Activated CD8-positive, alpha-beta memory T cell treated with anti-CD3 and anti-CD28 coated beads for 1 hour (primary cell): ENCODE measurements at regions not wholly inside any gene's neighbourhood (a gene's known extent, or its start where the extent isn't known, plus 50 kb on each side); places are given as distances from the start of the nearest gene placed in this dataset.

Source experiments
- DNase-seq, 2 donors: peaks; one replicate each; pipeline ENCODE4 v3.0.0-alpha.2; 2020; ENCODE audit warnings: low read depth in 1 of 2; ENCODE audit errors: extremely low read depth in 1 of 2

DNA sequence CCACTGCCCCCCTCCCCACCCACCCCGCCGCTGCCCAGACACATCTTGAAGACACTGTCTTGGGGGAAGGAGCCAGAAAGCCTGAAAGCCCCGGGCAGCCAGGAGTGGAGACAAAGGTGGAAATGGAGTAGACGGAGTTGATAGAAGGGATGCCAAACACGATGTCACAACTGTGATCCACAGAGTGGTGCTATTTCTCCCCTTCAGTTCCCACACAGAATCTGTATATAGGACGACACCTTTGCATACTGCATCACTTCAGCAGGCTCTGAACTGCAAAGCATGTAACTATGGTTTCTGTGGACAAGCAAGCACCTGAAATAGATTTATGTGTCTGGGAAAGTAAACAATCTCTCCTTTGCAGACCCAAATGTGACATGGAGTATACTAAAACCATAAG is 56.4 kb upstream of the F13A1 start:
- no peak for DNase-seq

DNA sequence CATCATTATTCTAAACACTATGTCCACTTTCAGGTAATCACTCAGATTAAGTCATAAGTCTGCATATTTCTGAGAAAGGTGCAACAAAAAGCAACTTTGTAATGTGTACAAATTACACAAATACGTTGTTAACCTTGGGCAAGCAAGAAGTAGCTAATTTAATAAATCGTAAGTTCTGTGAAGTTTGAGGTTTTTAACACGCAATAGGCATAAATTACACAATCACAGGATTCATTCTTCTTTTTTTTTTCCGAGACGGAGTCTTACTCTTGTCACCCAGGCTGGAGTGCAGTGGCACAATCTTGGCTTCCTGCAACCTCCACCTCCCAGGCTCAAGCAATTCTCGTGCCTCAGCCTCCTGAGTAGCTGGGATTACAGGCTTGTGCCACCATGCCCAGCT is 57.2 kb upstream of the F13A1 start:
- DNase-seq = no peak

DNA sequence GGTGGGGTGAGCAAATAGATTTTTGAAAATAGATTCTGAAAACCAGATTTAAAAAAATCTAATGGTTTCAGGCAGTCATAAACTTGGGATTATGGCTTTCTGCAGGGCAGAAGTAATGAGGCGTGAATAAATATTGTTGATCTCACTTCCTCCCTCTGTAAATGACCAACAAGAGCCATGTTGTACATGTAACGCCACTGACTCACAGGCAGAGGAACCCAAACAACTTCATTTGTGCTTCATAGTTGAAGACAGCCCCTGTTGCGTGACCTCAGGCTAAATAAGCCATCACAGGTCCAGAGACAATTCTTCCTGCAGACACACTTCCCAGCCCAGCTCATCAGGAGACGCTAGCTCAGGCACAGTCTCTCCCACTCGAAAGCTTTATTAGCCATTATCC is 59.1 kb upstream of the F13A1 start:
- no peak for DNase-seq

DNA sequence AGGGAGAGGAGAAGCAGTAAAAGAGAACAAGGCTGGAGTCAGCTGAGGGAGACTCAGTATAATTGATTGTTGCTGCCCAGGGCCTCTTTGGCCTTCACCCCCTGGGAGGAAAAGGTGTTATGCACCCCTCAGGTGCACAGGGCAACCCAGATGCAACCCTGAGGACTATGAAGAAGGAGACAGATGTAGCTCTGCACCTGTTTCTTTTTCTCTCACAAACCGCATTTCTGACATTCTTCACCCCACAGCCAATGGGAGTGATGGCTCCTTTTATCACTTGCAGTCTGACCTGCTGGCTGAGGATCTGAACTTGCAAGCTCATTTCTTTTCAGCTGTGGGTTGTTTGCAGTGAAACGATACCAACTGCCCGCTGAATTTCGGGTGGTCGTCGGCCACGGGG is 64.1 kb upstream of the F13A1 start:
- no peak for DNase-seq

DNA sequence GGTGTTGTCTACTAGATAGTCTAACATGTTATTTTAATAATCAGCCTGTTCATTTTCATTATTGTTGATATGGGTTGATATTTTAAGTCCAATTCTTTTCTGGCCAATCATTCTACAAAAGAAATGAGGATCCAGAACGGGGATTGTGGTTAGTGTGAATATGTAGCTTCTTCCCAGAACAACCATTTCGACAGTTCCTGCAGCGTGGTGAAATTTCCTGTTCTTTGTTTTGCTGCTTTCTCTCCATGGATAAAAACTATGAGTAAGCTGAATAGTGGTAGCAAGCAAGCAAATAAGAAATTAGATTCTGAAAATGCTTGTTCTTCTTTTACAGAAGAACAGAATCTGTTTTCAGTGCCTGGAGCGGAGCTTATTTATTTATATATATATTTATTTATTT is 65.5 kb upstream of the F13A1 start:
- DNase-seq = no peak

DNA sequence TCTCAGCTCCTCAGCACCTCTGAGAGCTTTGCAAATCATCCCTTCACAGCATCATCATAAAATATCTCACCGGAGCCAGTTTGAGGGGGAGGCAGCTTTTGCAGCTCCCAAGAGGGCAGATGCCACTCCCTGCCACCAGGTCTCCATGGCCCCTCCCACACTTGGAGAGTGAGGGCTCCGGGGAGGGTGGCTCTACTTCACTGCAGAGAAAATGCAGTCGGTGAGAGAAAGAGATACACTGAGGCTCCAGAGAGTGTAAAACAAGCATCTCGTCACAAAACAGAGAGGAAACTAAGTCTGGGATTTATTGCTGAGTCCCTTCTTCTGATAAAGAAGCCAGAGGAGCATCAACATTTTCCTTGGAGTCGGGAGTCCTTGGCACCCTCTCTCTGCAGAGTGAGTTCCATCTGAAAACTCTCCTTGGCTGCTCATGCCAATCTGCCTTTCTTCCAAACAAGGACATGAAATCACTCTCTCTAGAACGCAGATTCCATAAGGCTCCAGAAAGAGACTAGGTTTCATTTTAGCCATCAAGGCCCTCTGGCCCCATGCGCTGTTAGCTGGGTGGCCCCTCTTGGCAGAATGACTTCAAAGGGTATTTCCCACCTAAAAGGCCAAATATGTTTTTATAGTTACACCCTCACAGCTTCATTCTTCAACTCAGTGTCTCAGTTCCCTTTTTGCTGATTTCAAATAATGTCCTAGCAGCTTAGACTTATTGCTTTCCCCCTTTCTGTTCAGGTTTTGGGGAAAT is 70.6 kb upstream of the F13A1 start:
- DNase-seq = no peak

DNA sequence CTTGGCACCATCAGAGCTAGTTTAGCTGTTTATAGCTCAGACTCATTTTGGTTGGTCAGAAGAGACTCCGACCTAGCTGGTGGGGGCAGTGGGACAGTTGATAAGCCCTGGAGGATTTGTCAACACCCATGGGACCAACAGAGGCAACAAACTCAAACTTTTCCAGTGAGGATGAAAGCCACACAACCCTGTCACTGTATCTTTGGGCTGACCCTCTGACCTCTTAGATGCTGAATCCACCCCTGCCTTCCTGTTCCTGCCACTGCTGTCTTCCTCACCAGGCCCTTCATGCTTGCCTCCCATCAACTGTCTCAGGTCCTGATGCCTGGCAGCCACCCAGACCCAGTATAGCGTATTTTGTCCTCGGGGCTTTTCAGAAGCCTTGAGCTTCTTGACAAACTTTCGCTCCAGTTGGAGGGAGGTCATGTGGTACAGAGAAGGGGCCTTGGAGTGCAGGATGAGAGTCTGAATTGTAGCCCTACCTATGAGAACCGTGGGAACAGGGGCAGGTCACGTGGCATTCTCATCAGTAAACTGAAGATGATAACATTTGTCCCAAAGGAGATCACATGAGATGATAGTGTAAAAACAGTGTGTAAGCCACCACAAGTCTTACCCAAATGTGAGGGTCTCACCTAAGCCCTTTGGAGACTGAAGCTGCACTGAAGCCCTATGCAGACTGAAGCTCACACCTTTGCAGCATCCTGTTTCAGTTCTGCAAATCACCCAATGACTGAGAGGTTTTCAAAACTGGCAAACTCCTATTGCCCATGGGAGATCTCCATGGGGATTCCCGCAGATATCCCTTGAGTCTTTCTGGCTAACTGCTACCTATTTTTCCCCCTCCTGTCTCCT is 72.0 kb upstream of the F13A1 start:
- no peak for DNase-seq

DNA sequence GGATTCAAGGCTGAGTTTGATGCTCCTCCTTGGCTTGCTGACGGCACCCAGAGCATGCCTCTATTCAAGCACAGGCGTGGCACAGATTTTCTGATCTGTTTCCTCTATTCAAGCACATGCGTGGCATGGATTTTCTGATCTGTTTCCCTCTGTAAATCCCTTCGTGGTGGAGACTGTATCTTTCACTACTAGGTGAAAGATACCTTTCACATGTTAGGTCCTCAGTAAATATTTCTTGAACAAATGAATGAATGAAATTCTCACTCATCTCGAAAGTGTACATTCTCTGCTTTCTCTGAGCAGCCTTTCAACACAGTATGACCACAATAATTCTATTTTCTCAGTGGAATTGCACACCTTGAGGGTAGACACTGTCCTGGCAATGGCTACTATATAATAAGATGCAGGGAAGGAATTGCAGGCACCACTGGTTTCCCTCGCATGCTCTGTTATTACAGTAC is 72.6 kb upstream of the F13A1 start:
- DNase-seq = no peak

DNA sequence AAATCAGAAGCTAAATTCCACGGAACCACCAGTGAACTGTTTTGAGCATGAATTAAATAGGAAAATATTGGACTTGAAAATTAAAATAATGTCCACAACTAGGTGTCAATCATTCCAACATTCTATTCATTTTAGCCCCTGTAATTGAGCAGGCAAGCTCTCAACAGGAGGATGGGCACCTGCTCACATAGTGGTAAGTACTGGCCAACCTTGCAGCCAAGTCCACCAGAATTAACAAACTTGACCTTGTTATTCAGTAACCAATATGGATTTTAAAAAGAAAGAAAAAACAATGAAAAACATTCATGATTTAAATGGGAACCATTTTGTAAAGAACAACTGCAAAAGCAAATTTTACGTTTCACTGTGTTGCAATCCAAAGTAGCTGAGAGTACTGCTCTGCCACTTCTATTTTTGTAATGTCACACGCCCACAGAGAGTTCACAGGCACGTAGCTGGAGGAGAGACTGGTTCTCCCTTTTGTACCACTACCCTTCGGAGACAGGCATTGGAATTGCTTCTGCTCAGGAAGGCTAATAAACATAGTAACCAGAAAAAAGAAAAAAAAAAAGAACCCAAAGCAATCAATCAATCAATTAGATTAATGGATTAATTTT is 75.2 kb upstream of the F13A1 start:
- DNase-seq = no peak

DNA sequence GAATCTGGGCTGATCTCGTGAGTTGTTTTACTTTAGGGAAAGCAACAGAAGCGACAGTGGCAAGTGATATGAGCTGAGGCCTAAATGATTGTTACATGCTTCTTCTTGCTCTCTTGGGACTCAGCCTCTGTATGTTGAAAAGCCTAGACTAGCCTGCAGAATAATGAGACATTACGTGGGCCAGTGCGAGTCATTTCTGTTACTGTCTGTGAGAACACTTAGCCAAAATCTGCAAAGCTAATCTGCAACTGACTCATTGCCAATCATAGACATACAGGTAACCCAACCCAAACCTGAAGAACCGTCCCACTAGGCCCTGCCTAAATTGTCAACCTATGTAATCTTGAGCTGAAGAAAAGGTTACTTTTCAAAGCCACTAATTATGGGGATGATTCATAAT is 77.4 kb upstream of the F13A1 start:
- DNase-seq = no peak

DNA sequence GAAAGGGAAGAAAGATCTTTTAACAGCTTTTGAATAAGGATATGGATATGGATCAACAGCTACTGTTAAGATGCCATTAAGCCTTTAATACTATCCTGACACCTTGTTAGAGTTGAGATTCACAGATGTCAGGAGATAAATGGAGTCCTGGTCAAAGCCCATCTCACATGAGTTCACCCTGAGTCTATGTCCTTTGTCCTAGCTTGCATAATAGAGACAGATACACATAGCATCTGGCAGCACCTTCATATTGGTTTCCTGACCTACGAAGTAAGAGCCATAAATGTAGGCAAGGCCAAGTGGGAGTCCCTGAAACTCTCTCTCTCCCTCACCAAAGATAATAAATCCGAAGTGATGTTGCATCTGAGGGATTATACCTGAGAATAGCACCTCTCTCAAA is 79.1 kb upstream of the F13A1 start:
- DNase-seq = no peak

DNA sequence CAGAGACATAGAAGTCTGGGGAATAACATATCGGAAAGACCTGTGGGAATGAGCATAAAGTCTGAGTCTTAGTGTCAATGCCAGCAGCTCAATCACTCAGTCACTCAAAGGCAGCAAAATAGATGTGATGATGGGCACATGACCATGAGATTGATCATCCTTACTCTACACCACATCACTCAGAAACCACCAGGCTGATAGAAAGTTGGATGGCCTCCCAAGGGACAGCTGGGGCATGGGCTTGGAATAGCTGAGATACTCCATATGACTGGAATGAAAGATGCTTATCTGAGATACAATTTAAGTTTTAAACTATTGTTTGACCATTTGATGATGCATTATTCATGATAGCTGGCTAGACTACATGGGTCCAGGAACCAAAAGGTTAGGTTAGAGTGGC is 80.9 kb upstream of the F13A1 start:
- DNase-seq = no peak

DNA sequence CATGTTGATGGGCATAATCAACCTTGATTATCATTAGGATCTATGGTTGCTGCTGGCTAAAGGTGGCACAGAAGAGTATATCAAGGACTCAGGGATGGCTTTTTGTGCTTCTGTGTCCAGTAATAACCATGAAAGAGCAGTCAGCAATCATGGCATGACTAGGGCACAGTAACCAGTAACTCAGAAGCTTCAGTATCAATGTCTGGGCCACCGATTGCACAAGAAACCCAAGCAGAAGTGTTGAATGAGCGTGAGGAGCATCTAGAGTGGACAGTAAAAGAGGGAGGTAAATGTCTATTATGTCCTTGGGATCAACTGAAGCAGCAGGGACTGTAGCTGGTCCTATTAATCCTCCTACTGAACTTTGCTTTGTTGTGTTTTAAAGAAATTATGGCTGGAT is 81.5 kb upstream of the F13A1 start:
- DNase-seq = no peak

DNA sequence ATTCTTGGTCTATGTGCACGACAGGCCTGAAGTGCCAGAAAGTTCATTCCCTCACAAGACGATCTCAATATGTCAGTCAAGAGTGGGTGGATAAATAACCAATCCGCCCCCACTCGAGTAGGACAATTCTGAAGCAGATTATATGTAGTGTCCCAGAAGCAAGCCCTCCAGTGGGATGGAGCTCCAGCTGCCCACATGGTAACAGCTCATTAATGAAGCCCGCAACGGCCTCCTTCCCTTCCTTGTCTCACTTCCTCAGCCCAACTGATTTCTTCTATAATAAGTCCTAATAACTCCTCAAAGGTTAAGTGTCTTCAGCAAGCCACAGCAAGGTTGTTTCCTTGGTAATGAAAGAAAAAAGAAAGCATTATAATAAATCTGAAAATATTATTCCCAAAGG is 82.1 kb upstream of the F13A1 start:
- no peak for DNase-seq

DNA sequence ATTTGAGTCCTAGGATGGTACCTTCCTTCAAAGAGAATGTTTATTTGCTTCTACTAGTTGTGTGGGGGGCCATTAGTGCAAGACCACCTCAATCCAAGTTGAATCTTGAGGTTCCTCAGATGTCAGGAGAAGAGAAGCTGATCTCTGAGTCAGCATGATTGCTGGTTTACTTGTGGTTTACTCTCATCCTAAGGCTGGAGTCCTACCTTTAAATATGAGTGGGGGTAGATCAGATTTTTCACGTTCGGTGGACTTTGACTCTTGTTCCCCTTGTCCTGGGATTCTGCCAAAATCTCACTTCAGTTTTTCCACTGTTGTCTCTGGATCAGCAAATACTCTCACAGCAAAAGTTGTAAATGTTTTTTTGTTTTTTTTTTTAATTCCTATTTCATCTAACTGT is 84.6 kb upstream of the F13A1 start:
- DNase-seq = no peak

DNA sequence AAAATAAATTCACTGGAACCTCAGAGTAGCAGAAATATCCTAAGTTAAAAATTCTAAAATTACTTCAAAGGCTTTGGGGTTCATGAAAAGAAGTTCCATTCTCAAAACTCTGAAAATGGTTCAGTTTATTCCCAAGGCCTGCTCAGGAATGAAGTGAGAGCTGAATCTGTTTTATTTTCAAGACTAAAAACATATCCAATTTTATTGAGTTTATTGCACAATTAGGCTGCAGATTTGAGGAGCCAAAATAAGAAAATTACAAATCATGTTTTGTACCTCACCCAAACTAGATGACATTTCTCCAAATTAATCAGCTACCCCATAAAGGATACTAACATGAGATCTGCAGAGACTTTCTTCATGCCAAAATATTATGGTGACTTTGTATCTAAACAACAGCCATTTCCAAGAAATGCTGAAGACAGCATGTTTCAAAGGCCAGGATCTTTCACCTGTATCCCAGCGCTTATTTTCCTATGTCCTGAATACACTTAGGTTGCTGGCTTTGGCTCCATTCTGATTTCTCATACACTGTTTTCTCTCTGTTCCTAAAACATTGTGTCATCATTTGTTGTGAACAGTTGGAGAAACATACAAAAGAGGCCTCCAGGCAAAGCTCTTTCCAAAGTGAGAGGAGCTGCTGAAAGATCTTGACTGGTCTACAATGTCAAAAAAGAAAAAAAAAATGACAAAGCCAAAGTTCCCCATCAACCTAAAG is 85.7 kb upstream of the F13A1 start:
- no peak for DNase-seq

DNA sequence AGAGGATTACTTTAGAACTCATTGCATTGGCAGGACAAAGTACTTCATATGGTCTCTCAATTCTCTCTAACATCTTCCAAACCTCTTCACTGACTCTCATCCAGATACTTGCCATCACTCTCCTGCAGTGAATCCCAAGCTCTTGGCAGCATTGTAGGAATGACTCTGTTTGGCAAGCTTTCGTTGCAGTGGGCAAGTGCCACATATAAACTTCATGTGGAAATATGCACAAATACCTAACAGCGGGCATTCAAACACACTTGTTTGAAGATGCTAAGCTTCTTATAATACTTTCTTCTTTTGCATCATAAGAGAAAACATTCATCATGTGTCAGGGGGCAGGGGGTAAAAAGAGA is 86.2 kb upstream of the F13A1 start:
- no peak for DNase-seq

DNA sequence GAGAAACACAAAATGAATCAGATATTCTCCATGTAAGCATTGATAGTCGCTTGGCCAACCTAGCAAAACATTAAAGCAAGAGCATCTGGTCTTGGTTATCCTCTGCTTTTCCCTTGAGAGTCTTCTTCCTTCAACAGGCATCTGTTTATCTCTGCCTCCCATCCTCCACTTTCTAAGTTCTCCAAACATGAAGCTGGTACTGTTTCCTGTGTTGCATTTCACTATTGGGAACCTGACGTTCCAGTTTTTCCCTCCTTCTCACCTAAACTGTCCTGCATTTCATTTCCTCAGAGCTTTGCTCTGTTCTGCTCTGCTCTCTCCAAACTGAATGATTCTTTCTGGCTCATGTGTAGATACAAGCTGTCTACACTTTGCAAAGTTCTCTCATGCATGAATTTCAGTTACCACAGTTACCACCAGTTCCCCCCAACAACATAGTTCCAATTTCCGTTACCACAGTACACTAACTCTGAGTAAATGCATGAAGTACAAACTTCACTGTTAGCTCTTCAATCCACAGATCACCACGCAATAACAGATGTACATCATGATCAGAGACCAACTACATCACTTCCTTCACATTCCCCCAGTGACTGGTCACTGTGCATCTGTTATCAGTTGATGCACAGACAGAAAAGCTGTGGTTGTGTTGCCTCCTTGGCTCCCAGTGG is 86.7 kb upstream of the F13A1 start:
- DNase-seq = no peak

DNA sequence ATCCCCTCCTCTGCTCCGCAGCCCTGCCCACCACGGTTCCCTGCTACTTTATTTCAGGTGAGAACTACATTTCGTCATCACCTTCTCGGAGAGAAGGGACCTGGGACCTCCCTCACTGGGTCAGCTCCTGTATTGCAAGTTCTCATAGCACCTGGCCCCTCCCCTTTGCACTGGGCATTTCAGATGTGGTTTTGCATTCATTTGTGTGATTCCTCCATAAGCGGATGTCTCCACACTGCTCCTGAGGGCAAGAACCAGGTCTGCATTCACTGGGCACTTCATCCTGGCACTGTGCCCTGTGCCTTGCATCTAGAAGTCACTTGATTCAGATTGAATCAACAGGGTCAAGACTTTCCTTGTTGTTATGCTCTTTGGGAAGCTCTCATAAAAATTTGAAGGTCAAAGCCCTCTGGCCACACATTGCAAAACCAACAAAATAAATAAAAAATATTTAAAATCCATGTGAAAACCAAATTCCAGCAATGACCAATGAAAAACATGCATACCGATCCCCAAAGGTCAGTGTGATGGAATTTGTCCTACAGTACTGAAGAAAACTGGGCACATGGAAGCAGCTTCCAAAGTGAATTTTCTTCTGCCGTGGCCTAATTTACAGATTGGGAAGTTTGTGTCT is 89.1 kb upstream of the F13A1 start:
- no peak for DNase-seq

DNA sequence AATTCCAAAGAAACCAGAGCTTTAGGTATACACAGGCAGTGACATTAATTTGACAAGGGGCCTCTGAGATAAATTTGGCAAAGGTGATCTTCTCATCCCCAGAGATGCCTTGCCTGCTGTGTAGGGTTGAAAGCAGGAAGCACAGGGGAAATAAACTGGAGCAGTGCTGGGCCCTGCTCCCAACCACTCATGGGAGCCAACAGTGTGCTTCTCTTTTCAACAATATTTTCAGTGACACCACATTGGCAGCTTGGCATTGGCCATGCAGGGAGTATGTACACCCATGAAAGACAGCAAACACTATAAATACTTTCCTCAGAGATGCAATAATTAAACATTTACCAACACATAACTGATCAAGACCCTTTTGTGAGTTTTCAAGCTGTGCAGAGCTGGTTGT is 90.7 kb upstream of the F13A1 start:
- no peak for DNase-seq
